Upper lobe of left lung (tissue), 6 donors: ENCODE measurements at regions not wholly inside any gene's neighbourhood (a gene's known extent, or its start where the extent isn't known, plus 50 kb on each side); places are given as distances from the start of the nearest gene placed in this dataset.
"Not testable (repeated sequence)": the region's sequence is repeated elsewhere in the genome, so short reads cannot be mapped to it uniquely, and the experiment has no call there.

Experiments
- ATAC-seq, 2 donors: fragments of 200-7000 bp; cut with Tn5 transposase; one replicate each; pipeline ENCODE4 v1.9.1; 2022; ENCODE audit warnings: mild to moderate bottlenecking in 2 of 2, moderate library complexity in 2 of 2; ENCODE audit not compliant: low FRiP score in 2 of 2
- DNase-seq, 2 donors: peaks; one replicate each; pipeline ENCODE4 v3.0.0-alpha.2; 2019 to 2020
- H3K27ac ChIP-seq, 4 donors: fragments of 200-600 bp; sonication (generic); one replicate each; pipeline ENCODE4 v1.5.1; 2016 to 2019
- H3K27me3 ChIP-seq, 4 donors: fragments of 200-600 bp; sonication (generic); one replicate each; pipeline ENCODE4 v1.5.1; 2017 to 2019
- H3K36me3 ChIP-seq, 4 donors: fragments of 200-600 bp; sonication (generic); one replicate each; pipeline ENCODE4 v1.5.1; 2016 to 2019
- H3K4me1 ChIP-seq, 4 donors: fragments of 200-600 bp; sonication (generic); one replicate each; pipeline ENCODE4 v1.5.1; 2018 to 2019
- H3K4me3 ChIP-seq, 4 donors: fragments of 200-600 bp; sonication (generic); one replicate each; pipeline ENCODE4 v1.5.1; 2017 to 2019; ENCODE audit warnings: mild to moderate bottlenecking in 2 of 4, moderate library complexity in 1 of 4
- H3K9me3 ChIP-seq, 4 donors: fragments of 200-600 bp; sonication (generic); one replicate each; pipeline ENCODE4 v1.5.1; 2018 to 2019
- EP300 ChIP-seq, 4 donors: sonication (generic); formaldehyde crosslinking; IDR thresholded peaks; one replicate each; pipeline ENCODE4 v1.5.1; 2017; ENCODE audit warnings: antibody characterized with exemption in 4 of 4, control low read depth in 2 of 4
- POLR2A ChIP-seq, 4 donors: fragments of 450-650 bp; IDR thresholded peaks; one replicate each; pipeline ENCODE4 v1.5.1; 2016 to 2017; ENCODE audit warnings: antibody characterized with exemption in 4 of 4, mild to moderate bottlenecking in 2 of 4
- POLR2AphosphoS5 ChIP-seq, 2 donors: sonication (generic); formaldehyde crosslinking; IDR thresholded peaks; one replicate each; pipeline ENCODE4 v1.5.1; 2017; ENCODE audit warnings: antibody characterized with exemption in 2 of 2
- WGBS, 2 donors: methylation state at CpG; one replicate each; pipeline ENCODE4 v1.1.5; 2017 to 2018; 5-methylcytosine and 5-hydroxymethylcytosine counted together
- TF ChIP-seq, protein P1 (sequence below), 6 experiments: fragments of 450-650 bp in 4 of 6; fragments of 200-600 bp in 2 of 6; sonication (generic) in 2 of 6; IDR thresholded peaks; one replicate each; pipeline ENCODE4 v1.5.1; 2016 to 2019; ENCODE audit warnings: antibody characterized with exemption in 6 of 6
- donor health status: DM: no; HTN: no; CAD: no; lungs with moderate emphysema.
- donor health status: DM: no; HTN: yes; CAD: no; lungs with severe emphysema.

DNA sequence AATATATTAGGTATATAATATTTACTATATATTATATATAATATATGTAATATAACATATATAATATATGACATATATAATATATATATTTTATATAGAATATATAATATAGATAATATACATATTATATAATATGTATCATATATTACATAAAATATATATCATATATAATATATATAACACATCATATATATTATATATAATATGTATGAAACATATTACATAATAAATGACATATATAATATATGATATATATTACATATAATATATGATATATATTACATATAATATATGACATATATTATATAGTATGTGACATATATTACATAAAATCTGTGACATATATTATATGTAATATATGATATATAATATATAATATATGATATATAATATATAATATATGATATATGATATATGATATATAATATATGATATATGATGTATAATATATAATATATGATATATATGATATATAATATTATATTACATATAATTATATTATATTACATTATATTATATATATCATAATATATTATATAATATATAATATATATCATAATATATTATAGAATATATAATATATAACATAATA lies 119.5 kb upstream of the RIMBP3 start:
- Histone ChIP-seq H3K4me1 (no peaks in the 10 kb centered on the region), H3K9me3 (no peaks in the 10 kb centered on the region), H3K27ac (no peak overlapping the region), H3K27me3 (no peaks in the 10 kb centered on the region), H3K4me3 (no peak overlapping the region), H3K36me3 (no peaks in the 10 kb centered on the region)
- DNase-seq (no peak), ATAC-seq (no peak)
- TF ChIP-seq, protein P1, sequence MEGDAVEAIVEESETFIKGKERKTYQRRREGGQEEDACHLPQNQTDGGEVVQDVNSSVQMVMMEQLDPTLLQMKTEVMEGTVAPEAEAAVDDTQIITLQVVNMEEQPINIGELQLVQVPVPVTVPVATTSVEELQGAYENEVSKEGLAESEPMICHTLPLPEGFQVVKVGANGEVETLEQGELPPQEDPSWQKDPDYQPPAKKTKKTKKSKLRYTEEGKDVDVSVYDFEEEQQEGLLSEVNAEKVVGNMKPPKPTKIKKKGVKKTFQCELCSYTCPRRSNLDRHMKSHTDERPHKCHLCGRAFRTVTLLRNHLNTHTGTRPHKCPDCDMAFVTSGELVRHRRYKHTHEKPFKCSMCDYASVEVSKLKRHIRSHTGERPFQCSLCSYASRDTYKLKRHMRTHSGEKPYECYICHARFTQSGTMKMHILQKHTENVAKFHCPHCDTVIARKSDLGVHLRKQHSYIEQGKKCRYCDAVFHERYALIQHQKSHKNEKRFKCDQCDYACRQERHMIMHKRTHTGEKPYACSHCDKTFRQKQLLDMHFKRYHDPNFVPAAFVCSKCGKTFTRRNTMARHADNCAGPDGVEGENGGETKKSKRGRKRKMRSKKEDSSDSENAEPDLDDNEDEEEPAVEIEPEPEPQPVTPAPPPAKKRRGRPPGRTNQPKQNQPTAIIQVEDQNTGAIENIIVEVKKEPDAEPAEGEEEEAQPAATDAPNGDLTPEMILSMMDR (IDR thresholded peaks at IDR 0.05): no peak
- no peak for TF ChIP-seq POLR2A (IDR thresholded peaks at IDR 0.05)
- TF ChIP-seq POLR2AphosphoS5 (IDR thresholded peaks at IDR 0.05): no peak
- TF ChIP-seq EP300 (IDR thresholded peaks at IDR 0.05): no peak

DNA sequence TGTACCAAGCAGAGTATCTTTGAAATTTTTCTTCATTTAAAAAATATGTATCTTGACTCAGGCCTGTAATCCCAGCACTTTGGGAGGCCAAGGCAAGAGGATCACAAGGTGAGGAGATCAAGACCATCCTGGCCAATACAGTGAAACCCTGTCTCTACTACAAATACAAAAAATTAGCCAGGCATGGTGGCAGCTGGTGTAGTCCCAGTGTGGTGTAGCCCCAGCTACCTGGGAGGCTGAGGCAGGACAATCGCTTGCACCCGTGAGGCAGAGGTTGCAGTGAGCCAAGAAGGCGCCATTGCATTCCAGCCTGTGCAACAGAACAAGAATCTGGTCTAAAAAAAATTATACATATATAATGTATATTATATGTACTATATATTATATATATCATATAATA lies 118.7 kb upstream of the RIMBP3 start:
- not testable (repeated sequence) for H3K9me3 ChIP-seq, H3K27me3 ChIP-seq, H3K4me1 ChIP-seq, H3K27ac ChIP-seq, H3K4me3 ChIP-seq, H3K36me3 ChIP-seq
- peak; percentile 12 to 20 for DNase-seq
- ATAC-seq: peak; percentile 66 to 94
- WGBS, 2 donors: 79 to 83% methylated on average over 3 of the region's 3 CpGs
